ENCODE measurements at regions not wholly inside any gene's neighbourhood (a gene's known extent, or its start where the extent isn't known, plus 50 kb on each side); places are given as distances from the start of the nearest gene placed in this dataset.

GRCh38 chr13:65868099-65868498 is 1362.0 kb downstream of the PCDH9 start:
- no peak for TF ChIP-seq CTCF (conservative IDR thresholded peaks at IDR 0.05; ENCODE audit: low read depth in 2 of 2)
- TF ChIP-seq CREB1 (CRISPR knock-in tag; IDR thresholded peaks at IDR 0.05; ENCODE audit: low read depth), result no peak

Data from GM23338 (cell line).